ENCODE measurements at regions not wholly inside any gene's neighbourhood (a gene's known extent, or its start where the extent isn't known, plus 50 kb on each side); places are given as distances from the start of the nearest gene placed in this dataset.

DNA sequence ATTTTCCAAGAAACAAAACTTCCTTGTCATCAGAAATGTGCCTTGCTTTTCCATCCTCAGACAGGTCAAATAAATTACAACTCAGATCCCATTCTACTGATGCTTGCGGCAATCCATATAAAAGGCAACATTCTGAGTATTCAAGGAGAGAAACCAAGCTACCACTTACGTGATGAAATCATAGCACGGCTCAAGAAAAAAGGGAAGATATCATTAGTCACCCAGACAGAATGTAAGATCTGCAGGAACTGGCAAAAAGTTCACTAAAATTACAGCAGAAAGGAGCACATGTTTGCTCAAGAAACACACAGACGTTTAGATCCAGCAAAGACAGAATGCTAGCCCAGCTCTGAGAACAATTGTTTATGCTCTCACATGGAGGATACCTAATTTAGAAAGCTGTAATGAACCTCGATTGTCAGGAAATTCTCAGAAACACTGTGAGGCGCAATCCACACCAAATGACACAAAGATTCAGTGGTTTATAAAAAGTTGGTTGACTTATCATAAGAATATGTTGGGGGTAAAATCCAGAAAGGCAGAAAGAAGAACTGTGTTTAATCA lies 304.2 kb downstream of the ADGRG6 start:
- H4K8ac ChIP-seq (ENCODE audit: low read depth, low read length), result no peak overlapping the region
- no peak overlapping the region for H3K23ac ChIP-seq (ENCODE audit: low read length)
- no peaks in the 10 kb centered on the region for H3K79me2 ChIP-seq (ENCODE audit: control insufficient read depth, insufficient read depth, low read length, poor library complexity)
- no peak overlapping the region for H3K9ac ChIP-seq (ENCODE audit: low read length)
- no peak overlapping the region for H3K27ac ChIP-seq (ENCODE audit: low read depth, low read length)
- H2BK12ac ChIP-seq (ENCODE audit: low read length), result no peak overlapping the region
- no peak overlapping the region for H2AFZ ChIP-seq (ENCODE audit: insufficient read depth, low read length, poor library complexity)
- H4K12ac ChIP-seq (ENCODE audit: low read depth, low read length), result no peak overlapping the region
- H3K18ac ChIP-seq (ENCODE audit: low read length), result no peak overlapping the region
- no peak overlapping the region for H3K4ac ChIP-seq (ENCODE audit: low read depth, low read length)
- H3K9me3 ChIP-seq (ENCODE audit: insufficient read depth, low read depth, low read length), result no peaks in the 10 kb centered on the region
- no peak overlapping the region for H4K91ac ChIP-seq (ENCODE audit: low read depth, low read length)
- no CpG with 5 or more reads among the region's 6 CpGs for WGBS (ENCODE audit: extremely low coverage, insufficient coverage, insufficient read length)
- H2BK5ac ChIP-seq (ENCODE audit: low read depth, low read length, poor library complexity), result no peak overlapping the region
- no peak overlapping the region for H3K14ac ChIP-seq (ENCODE audit: low read length)
- peak in 1 of 2 donors; percentile 17 for DNase-seq
- no peaks in the 10 kb centered on the region for H3K4me1 ChIP-seq (ENCODE audit: control insufficient read depth in 1 of 2, insufficient read depth in 2 of 2, low read length in 2 of 2)
- no peak overlapping the region for H3K4me2 ChIP-seq (ENCODE audit: low read length)
- no peaks in the 10 kb centered on the region for H3K36me3 ChIP-seq (ENCODE audit: control insufficient read depth in 1 of 2, insufficient read depth in 2 of 2, low read length in 2 of 2)
- no peaks in the 10 kb centered on the region for H3K79me1 ChIP-seq (ENCODE audit: low read length)
- H3K27me3 ChIP-seq (ENCODE audit: insufficient read depth, low read length), result no peaks in the 10 kb centered on the region
- H2BK120ac ChIP-seq (ENCODE audit: insufficient read depth, low read length, poor library complexity), result no peak overlapping the region
- H3K4me3 ChIP-seq (ENCODE audit: low read depth, low read length), result no peak overlapping the region
- H2AK5ac ChIP-seq (ENCODE audit: low read length), result no peak overlapping the region

DNA sequence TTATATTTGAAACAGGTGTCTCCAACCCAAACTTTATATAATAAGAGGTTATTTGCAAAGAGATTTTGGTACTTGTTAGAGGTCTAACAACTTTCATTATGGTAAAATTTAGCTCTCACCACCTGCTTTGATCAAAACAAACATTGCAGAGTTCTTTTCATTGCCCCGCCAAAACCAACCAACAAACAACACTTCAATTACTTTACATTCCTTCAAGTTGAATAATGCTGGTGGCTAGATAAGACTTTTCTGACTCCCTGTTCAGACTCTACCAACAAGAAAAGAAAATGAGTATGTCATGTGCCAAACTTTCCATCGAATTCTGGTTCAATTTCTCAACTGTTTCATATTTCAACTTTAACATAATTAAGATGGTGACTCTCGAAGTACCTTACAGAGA lies 311.1 kb downstream of the ADGRG6 start:
- Histone ChIP-seq H3K14ac (ENCODE audit: low read length) (no peak overlapping the region), H3K9me3 (ENCODE audit: insufficient read depth, low read depth, low read length) (no peaks in the 10 kb centered on the region), H3K79me1 (ENCODE audit: low read length) (no peaks in the 10 kb centered on the region), H3K36me3 (ENCODE audit: control insufficient read depth in 1 of 2, insufficient read depth in 2 of 2, low read length in 2 of 2) (no peaks in the 10 kb centered on the region), H3K23ac (ENCODE audit: low read length) (no peak overlapping the region), H3K27ac (ENCODE audit: low read depth, low read length) (no peak overlapping the region), H3K79me2 (ENCODE audit: control insufficient read depth, insufficient read depth, low read length, poor library complexity) (no peaks in the 10 kb centered on the region), H3K4me1 (ENCODE audit: control insufficient read depth in 1 of 2, insufficient read depth in 2 of 2, low read length in 2 of 2) (no peaks in the 10 kb centered on the region), H2BK12ac (ENCODE audit: low read length) (no peak overlapping the region), H4K12ac (ENCODE audit: low read depth, low read length) (no peak overlapping the region), H3K4me3 (ENCODE audit: low read depth, low read length) (no peak overlapping the region), H2BK120ac (ENCODE audit: insufficient read depth, low read length, poor library complexity) (no peak overlapping the region), H3K4ac (ENCODE audit: low read depth, low read length) (no peak overlapping the region), H2BK5ac (ENCODE audit: low read depth, low read length, poor library complexity) (no peak overlapping the region), H3K18ac (ENCODE audit: low read length) (no peak overlapping the region), H2AFZ (ENCODE audit: insufficient read depth, low read length, poor library complexity) (no peak overlapping the region), H3K9ac (ENCODE audit: low read length) (no peak overlapping the region), H3K27me3 (ENCODE audit: insufficient read depth, low read length) (no peaks in the 10 kb centered on the region), H4K8ac (ENCODE audit: low read depth, low read length) (no peak overlapping the region), H2AK5ac (ENCODE audit: low read length) (no peak overlapping the region), H3K4me2 (ENCODE audit: low read length) (no peak overlapping the region), H4K91ac (ENCODE audit: low read depth, low read length) (no peak overlapping the region)
- DNase-seq, result no peak
- 100% methylated on average over 1 of the region's 3 CpGs for WGBS (ENCODE audit: extremely low coverage, insufficient coverage, insufficient read length)

DNA sequence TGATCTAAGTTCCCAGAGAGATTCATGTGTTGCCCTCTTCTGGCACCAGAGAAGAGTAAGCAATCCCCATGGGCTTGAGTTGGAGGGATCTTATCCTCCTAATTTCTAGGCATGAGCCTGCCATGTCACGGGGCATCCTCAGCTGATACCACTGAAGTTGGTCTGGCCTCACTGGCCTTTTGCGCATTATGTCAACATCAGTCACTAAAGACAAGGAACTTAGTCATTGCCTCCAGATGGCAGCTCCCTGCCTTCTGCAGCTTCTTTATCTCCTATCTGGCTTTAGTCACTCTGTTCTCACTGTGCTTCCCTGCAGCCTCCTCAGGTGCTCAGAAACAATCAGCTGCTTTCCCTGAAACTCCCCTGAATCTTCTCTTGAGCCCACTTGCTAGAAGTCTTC lies 312.2 kb downstream of the ADGRG6 start:
- no peaks in the 10 kb centered on the region for H3K27me3 ChIP-seq (ENCODE audit: insufficient read depth, low read length)
- H3K27ac ChIP-seq (ENCODE audit: low read depth, low read length), result no peak overlapping the region
- peak in 1 of 2 donors; percentile 12 for DNase-seq
- H2AK5ac ChIP-seq (ENCODE audit: low read length), result no peak overlapping the region
- no peaks in the 10 kb centered on the region for H3K79me2 ChIP-seq (ENCODE audit: control insufficient read depth, insufficient read depth, low read length, poor library complexity)
- no peak overlapping the region for H2AFZ ChIP-seq (ENCODE audit: insufficient read depth, low read length, poor library complexity)
- no peaks in the 10 kb centered on the region for H3K9me3 ChIP-seq (ENCODE audit: insufficient read depth, low read depth, low read length)
- H3K4me3 ChIP-seq (ENCODE audit: low read depth, low read length), result no peak overlapping the region
- H3K79me1 ChIP-seq (ENCODE audit: low read length), result no peaks in the 10 kb centered on the region
- H4K91ac ChIP-seq (ENCODE audit: low read depth, low read length), result no peak overlapping the region
- H3K4me1 ChIP-seq (ENCODE audit: control insufficient read depth in 1 of 2, insufficient read depth in 2 of 2, low read length in 2 of 2), result no peaks in the 10 kb centered on the region
- H3K18ac ChIP-seq (ENCODE audit: low read length), result no peak overlapping the region
- H3K23ac ChIP-seq (ENCODE audit: low read length), result no peak overlapping the region
- no peak overlapping the region for H2BK5ac ChIP-seq (ENCODE audit: low read depth, low read length, poor library complexity)
- no CpG with 5 or more reads among the region's 2 CpGs for WGBS (ENCODE audit: extremely low coverage, insufficient coverage, insufficient read length)
- no peak overlapping the region for H3K4ac ChIP-seq (ENCODE audit: low read depth, low read length)
- H3K9ac ChIP-seq (ENCODE audit: low read length), result no peak overlapping the region
- no peak overlapping the region for H4K12ac ChIP-seq (ENCODE audit: low read depth, low read length)
- no peak overlapping the region for H2BK12ac ChIP-seq (ENCODE audit: low read length)
- no peak overlapping the region for H3K14ac ChIP-seq (ENCODE audit: low read length)
- H3K4me2 ChIP-seq (ENCODE audit: low read length), result no peak overlapping the region
- no peak overlapping the region for H2BK120ac ChIP-seq (ENCODE audit: insufficient read depth, low read length, poor library complexity)
- no peak overlapping the region for H4K8ac ChIP-seq (ENCODE audit: low read depth, low read length)
- no peaks in the 10 kb centered on the region for H3K36me3 ChIP-seq (ENCODE audit: control insufficient read depth in 1 of 2, insufficient read depth in 2 of 2, low read length in 2 of 2)

DNA sequence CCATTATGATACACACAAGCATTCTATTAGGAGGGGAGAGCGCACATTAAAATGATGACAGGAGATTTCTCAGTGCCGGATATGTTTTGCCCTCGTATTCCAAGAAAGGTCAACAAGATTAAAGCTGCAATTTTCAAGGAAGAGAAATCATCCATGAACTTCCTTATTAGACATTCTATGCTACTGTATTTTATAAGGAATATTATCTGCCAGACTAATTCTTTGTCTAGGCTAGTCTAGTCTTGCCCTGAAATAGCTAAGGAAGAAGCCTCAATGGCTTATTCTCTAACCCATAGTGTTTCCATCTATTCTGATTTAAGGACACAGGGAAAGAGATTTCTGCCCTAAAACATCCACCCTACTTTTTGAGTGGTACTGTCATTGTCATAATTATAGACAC lies 315.4 kb downstream of the ADGRG6 start:
- Histone ChIP-seq H2BK5ac (ENCODE audit: low read depth, low read length, poor library complexity) (no peak overlapping the region), H4K91ac (ENCODE audit: low read depth, low read length) (no peak overlapping the region), H3K4me1 (ENCODE audit: control insufficient read depth in 1 of 2, insufficient read depth in 2 of 2, low read length in 2 of 2) (no peaks in the 10 kb centered on the region), H2AFZ (ENCODE audit: insufficient read depth, low read length, poor library complexity) (no peak overlapping the region), H4K8ac (ENCODE audit: low read depth, low read length) (no peak overlapping the region), H3K9me3 (ENCODE audit: insufficient read depth, low read depth, low read length) (no peaks in the 10 kb centered on the region), H3K27me3 (ENCODE audit: insufficient read depth, low read length) (no peaks in the 10 kb centered on the region), H3K4ac (ENCODE audit: low read depth, low read length) (no peak overlapping the region), H3K4me2 (ENCODE audit: low read length) (no peak overlapping the region), H3K27ac (ENCODE audit: low read depth, low read length) (no peak overlapping the region), H3K23ac (ENCODE audit: low read length) (no peak overlapping the region), H3K36me3 (ENCODE audit: control insufficient read depth in 1 of 2, insufficient read depth in 2 of 2, low read length in 2 of 2) (no peaks in the 10 kb centered on the region), H3K79me2 (ENCODE audit: control insufficient read depth, insufficient read depth, low read length, poor library complexity) (no peaks in the 10 kb centered on the region), H2AK5ac (ENCODE audit: low read length) (no peak overlapping the region), H3K4me3 (ENCODE audit: low read depth, low read length) (no peak overlapping the region), H4K12ac (ENCODE audit: low read depth, low read length) (no peak overlapping the region), H3K9ac (ENCODE audit: low read length) (no peak overlapping the region), H3K79me1 (ENCODE audit: low read length) (no peaks in the 10 kb centered on the region), H3K18ac (ENCODE audit: low read length) (no peak overlapping the region), H3K14ac (ENCODE audit: low read length) (no peak overlapping the region), H2BK12ac (ENCODE audit: low read length) (no peak overlapping the region), H2BK120ac (ENCODE audit: insufficient read depth, low read length, poor library complexity) (no peak overlapping the region)
- DNase-seq, result no peak
- no CpG with 5 or more reads among the region's 3 CpGs for WGBS (ENCODE audit: extremely low coverage, insufficient coverage, insufficient read length)

All from trophoblast cell (in vitro differentiated cells and primary cell).